ENCODE measurements at regions not wholly inside any gene's neighbourhood (a gene's known extent, or its start where the extent isn't known, plus 50 kb on each side); places are given as distances from the start of the nearest gene placed in this dataset.
"Not testable (repeated sequence)": the region's sequence is repeated elsewhere in the genome, so short reads cannot be mapped to it uniquely, and the experiment has no call there.

DNA sequence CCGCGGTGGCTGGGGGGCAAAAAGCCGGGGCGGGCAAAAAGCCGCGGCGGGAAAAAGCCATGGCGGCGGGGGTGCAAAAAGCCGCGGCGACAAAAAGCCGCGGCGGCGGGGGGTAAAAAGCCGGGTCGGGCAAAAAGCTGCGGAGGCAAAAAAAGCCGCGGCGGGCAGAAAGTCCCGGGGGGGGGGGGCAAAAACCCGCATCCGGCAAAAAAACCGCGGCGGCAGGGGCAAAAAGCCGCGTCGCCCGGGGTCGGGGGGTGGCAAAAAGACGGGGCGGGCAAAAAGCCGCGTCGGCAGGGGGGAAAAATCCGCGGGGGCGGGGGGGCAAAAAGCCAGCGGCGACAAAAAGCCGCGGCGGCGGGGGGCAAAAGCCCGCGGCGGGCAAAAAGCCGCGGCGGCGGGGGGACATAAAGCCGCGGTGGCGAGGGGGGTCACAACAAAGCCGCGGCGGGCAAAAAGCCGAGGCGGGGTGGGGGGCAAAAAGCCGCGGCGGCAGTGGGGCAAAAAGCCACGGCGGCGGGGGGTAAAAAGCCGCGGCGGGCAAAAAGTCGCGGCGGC, 1634.4 kb downstream of the RPIA start:
- not testable (repeated sequence) for DNase-seq, H3K27ac Mint-ChIP-seq

GRCh38 chr2:90355546-90355945, 1664.1 kb downstream of the RPIA start:
- not testable (repeated sequence) for H3K4me1 ChIP-seq (ENCODE audit: control insufficient read depth, insufficient read depth, low read length); H3K27me3 ChIP-seq (ENCODE audit: control insufficient read depth, insufficient read depth, low read length, poor library complexity, severe bottlenecking); H3K36me3 ChIP-seq (ENCODE audit: control insufficient read depth, insufficient read depth, low read length); H3K9me3 ChIP-seq (ENCODE audit: control insufficient read depth, low read length); H3K9ac ChIP-seq (ENCODE audit: extremely low read depth, low read length, poor library complexity, severe bottlenecking); H3K27ac Mint-ChIP-seq; DNase-seq; H3K36me3 Mint-ChIP-seq (ENCODE audit: low read depth); H3K4me3 Mint-ChIP-seq; H3K27ac ChIP-seq (ENCODE audit: low read depth, low read length); H3K4me3 ChIP-seq (ENCODE audit: low read length); H3K27me3 Mint-ChIP-seq (ENCODE audit: insufficient read depth); H3K4me1 Mint-ChIP-seq
- H3K9me3 Mint-ChIP-seq = peaks cover 20% of the 10 kb centered on the region
- WGBS, 2 experiments (ENCODE audit: insufficient coverage in 1 of 2, insufficient read length in 1 of 2) = 79% methylated on average over 6 of the region's 9 CpGs; no CpG with 5 or more reads in 1 of the 2 experiments

More for the DNA sequence above, 1634.4 kb downstream of the RPIA start:
- not testable (repeated sequence) for H3K4me1 ChIP-seq (ENCODE audit: control insufficient read depth, insufficient read depth, low read length); H3K4me1 Mint-ChIP-seq; H3K27me3 ChIP-seq (ENCODE audit: control insufficient read depth, insufficient read depth, low read length, poor library complexity, severe bottlenecking); H3K9me3 ChIP-seq (ENCODE audit: control insufficient read depth, low read length); H3K4me3 ChIP-seq (ENCODE audit: low read length); H3K9ac ChIP-seq (ENCODE audit: extremely low read depth, low read length, poor library complexity, severe bottlenecking); H3K36me3 ChIP-seq (ENCODE audit: control insufficient read depth, insufficient read depth, low read length); H3K27ac ChIP-seq (ENCODE audit: low read depth, low read length); H3K36me3 Mint-ChIP-seq (ENCODE audit: low read depth); H3K9me3 Mint-ChIP-seq; H3K4me3 Mint-ChIP-seq
- WGBS, 2 experiments (ENCODE audit: insufficient coverage in 1 of 2, insufficient read length in 1 of 2) = 40 to 41% methylated on average over 3 to 44 of the region's 74 CpGs
- H3K27me3 Mint-ChIP-seq (ENCODE audit: insufficient read depth) = peaks cover 10% of the 10 kb centered on the region

DNA sequence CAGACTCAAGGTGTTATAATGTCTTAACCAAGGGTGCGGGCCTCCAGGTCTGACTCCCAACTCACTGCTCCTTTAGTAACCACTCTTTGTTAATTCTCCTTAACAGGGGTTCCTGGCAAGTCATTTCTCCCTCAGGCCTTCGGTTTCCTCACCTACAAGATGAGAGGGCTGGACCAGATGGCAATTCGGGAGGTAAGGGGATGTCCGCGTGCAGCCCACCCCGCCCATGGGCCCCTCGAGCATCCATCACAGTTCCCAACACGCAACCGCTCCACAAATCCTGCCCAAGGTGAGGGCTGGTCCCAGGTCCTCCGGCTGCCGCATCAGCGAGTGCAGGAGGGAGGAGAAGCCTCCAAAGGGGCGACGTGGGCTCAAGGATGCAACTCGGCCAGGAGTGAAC, 1667.9 kb downstream of the RPIA start:
- H3K27ac Mint-ChIP-seq; H3K4me1 ChIP-seq (ENCODE audit: control insufficient read depth, insufficient read depth, low read length); H3K27me3 ChIP-seq (ENCODE audit: control insufficient read depth, insufficient read depth, low read length, poor library complexity, severe bottlenecking); DNase-seq; H3K36me3 ChIP-seq (ENCODE audit: control insufficient read depth, insufficient read depth, low read length); H3K27me3 Mint-ChIP-seq (ENCODE audit: insufficient read depth); H3K4me3 ChIP-seq (ENCODE audit: low read length); H3K27ac ChIP-seq (ENCODE audit: low read depth, low read length); H3K4me3 Mint-ChIP-seq; H3K36me3 Mint-ChIP-seq (ENCODE audit: low read depth); H3K4me1 Mint-ChIP-seq; H3K9ac ChIP-seq (ENCODE audit: extremely low read depth, low read length, poor library complexity, severe bottlenecking); H3K9me3 ChIP-seq (ENCODE audit: control insufficient read depth, low read length): not testable (repeated sequence)
- H3K9me3 Mint-ChIP-seq = peaks cover 10% of the 10 kb centered on the region
- 88% methylated on average over 6 of the region's 15 CpGs; no CpG with 5 or more reads in 1 of the 2 experiments for WGBS, 2 experiments (ENCODE audit: insufficient coverage in 1 of 2, insufficient read length in 1 of 2)

GRCh38 chr2:90359887-90360730, 1668.6 kb downstream of the RPIA start:
- not testable (repeated sequence) for H3K9ac ChIP-seq (ENCODE audit: extremely low read depth, low read length, poor library complexity, severe bottlenecking); H3K4me1 Mint-ChIP-seq; DNase-seq; H3K27ac ChIP-seq (ENCODE audit: low read depth, low read length); H3K27me3 Mint-ChIP-seq (ENCODE audit: insufficient read depth); H3K36me3 Mint-ChIP-seq (ENCODE audit: low read depth); H3K27me3 ChIP-seq (ENCODE audit: control insufficient read depth, insufficient read depth, low read length, poor library complexity, severe bottlenecking); H3K9me3 ChIP-seq (ENCODE audit: control insufficient read depth, low read length); H3K36me3 ChIP-seq (ENCODE audit: control insufficient read depth, insufficient read depth, low read length); H3K4me1 ChIP-seq (ENCODE audit: control insufficient read depth, insufficient read depth, low read length); H3K27ac Mint-ChIP-seq; H3K4me3 Mint-ChIP-seq; H3K4me3 ChIP-seq (ENCODE audit: low read length)
- peaks cover 10% of the 10 kb centered on the region for H3K9me3 Mint-ChIP-seq
- 89 to 100% methylated on average over 1 to 64 of the region's 93 CpGs for WGBS, 2 experiments (ENCODE audit: insufficient coverage in 1 of 2, insufficient read length in 1 of 2)

GRCh38 chr2:90360731-90361035, 1669.2 kb downstream of the RPIA start:
- not testable (repeated sequence) for H3K4me3 ChIP-seq (ENCODE audit: low read length); H3K27ac Mint-ChIP-seq; H3K4me3 Mint-ChIP-seq; H3K27me3 Mint-ChIP-seq (ENCODE audit: insufficient read depth); H3K36me3 ChIP-seq (ENCODE audit: control insufficient read depth, insufficient read depth, low read length); H3K27ac ChIP-seq (ENCODE audit: low read depth, low read length); H3K36me3 Mint-ChIP-seq (ENCODE audit: low read depth); H3K4me1 ChIP-seq (ENCODE audit: control insufficient read depth, insufficient read depth, low read length); H3K9me3 ChIP-seq (ENCODE audit: control insufficient read depth, low read length); DNase-seq; H3K9ac ChIP-seq (ENCODE audit: extremely low read depth, low read length, poor library complexity, severe bottlenecking); H3K4me1 Mint-ChIP-seq; H3K27me3 ChIP-seq (ENCODE audit: control insufficient read depth, insufficient read depth, low read length, poor library complexity, severe bottlenecking)
- 93% methylated on average over 21 of the region's 30 CpGs; no CpG with 5 or more reads in 1 of the 2 experiments for WGBS, 2 experiments (ENCODE audit: insufficient coverage in 1 of 2, insufficient read length in 1 of 2)
- H3K9me3 Mint-ChIP-seq = peaks cover 13% of the 10 kb centered on the region
